HepG2 (cell line): ENCODE measurements at regions not wholly inside any gene's neighbourhood (a gene's known extent, or its start where the extent isn't known, plus 50 kb on each side); places are given as distances from the start of the nearest gene placed in this dataset.

ENCODE experiments used
- ATAC-seq: fragments of 200-7000 bp; cut with Tn5 transposase; 3 replicates; pipeline ENCODE4 v1.9.1; 2020; ENCODE audit warnings: mild to moderate bottlenecking, moderate library complexity
- BruUV-seq: library from RNA; stranded (reverse); fragments of 400-500 nt; replicated peaks from 2 replicates; lab custom pipeline; 2021; lab: Mats Ljungman, UMichigan
- CTCF ChIA-PET: fragments of 300-600 bp; formaldehyde crosslinking; extraction: SDS; loops from one replicate; lab custom pipeline; 2021; ENCODE audit warnings: low total read pairs, inconsistent platforms, low intra/inter-chr PET ratio; lab: Yijun Ruan, JAX
- POLR2A ChIA-PET: fragments of 350-600 bp; sonication (Branson Sonifier 250); formaldehyde crosslinking; loops from one replicate; lab custom pipeline; 2020; ENCODE audit warnings: antibody characterized with exemption, inconsistent platforms; lab: Yijun Ruan, JAX
- DNase-seq: peaks from one replicate; pipeline ENCODE4 v3.0.0-alpha.2; 2015; ENCODE audit warnings: low spot score
- FAIRE-seq: peaks from 3 replicates; lab custom pipeline; 2011; peaks lifted over from hg19 to GRCh38; lab: Jason Lieb, UNC
- H2AFZ ChIP-seq: one replicate; pipeline ENCODE4 v1.6.1; 2011; ENCODE audit warnings: low read length, inconsistent platforms
- H3K27ac ChIP-seq: fragments of 300-600 bp; 3 replicates; pipeline ENCODE4 v1.8.0; 2011; ENCODE audit warnings: mixed run types, mild to moderate bottlenecking, mixed read lengths, low read length, inconsistent platforms; ENCODE audit not compliant: insufficient read depth; ENCODE audit errors: extremely low read length
- H3K27me3 ChIP-seq, 2 experiments: fragments of 200-600 bp in 1 of 2; 2 replicates in 1 of 2; 3 replicates in 1 of 2; pipeline versions ENCODE4 v1.6.0 to v1.8.0; 2011; ENCODE audit warnings: low read length in 2 of 2, mild to moderate bottlenecking in 2 of 2, moderate library complexity in 2 of 2, inconsistent platforms in 1 of 2; ENCODE audit not compliant: insufficient read depth in 2 of 2, control insufficient read depth in 1 of 2
- H3K36me3 ChIP-seq, 2 experiments: fragments of 200-600 bp in 1 of 2; replicated peaks in 1 of 2; 2 replicates in 1 of 2; 3 replicates in 1 of 2; pipeline versions ENCODE4 v1.5.1 to v1.8.0; 2011; ENCODE audit warnings: low read length in 2 of 2, inconsistent platforms in 1 of 2; ENCODE audit not compliant: insufficient read depth in 2 of 2, control insufficient read depth in 1 of 2
- H3K4me1 ChIP-seq: 2 replicates; pipeline ENCODE4 v1.5.1; 2012; ENCODE audit warnings: low read length, inconsistent platforms; ENCODE audit not compliant: insufficient read depth
- H3K4me2 ChIP-seq: 2 replicates; pipeline ENCODE4 v1.6.0; 2011; ENCODE audit warnings: low read depth, low read length, inconsistent platforms
- H3K4me3 ChIP-seq, 3 experiments: fragments of 200-600 bp in 1 of 3; sonication (generic), shearing (Covaris generic) in 1 of 3; replicated peaks in 1 of 3; 2 replicates each; pipeline ENCODE4 v1.5.1; 2011 to 2016; ENCODE audit warnings: low read length in 3 of 3, inconsistent platforms in 2 of 3, low read depth in 2 of 3, mild to moderate bottlenecking in 2 of 3, control low read depth in 1 of 3, mixed read lengths in 1 of 3; ENCODE audit not compliant: insufficient read depth in 1 of 3
- H3K79me2 ChIP-seq: one replicate; pipeline ENCODE4 v1.6.1; 2011; ENCODE audit warnings: low read length, inconsistent platforms; ENCODE audit not compliant: insufficient read depth
- H3K9ac ChIP-seq: 2 replicates; pipeline ENCODE4 v1.6.0; 2011; ENCODE audit warnings: mild to moderate bottlenecking, low read depth, low read length, inconsistent platforms; ENCODE audit not compliant: insufficient read depth
- H3K9me3 ChIP-seq: 2 replicates; pipeline ENCODE4 v1.5.1; 2012; ENCODE audit warnings: mild to moderate bottlenecking, low read length
- H4K20me1 ChIP-seq: 2 replicates; pipeline ENCODE4 v1.6.0; 2011; ENCODE audit warnings: inconsistent platforms, mild to moderate bottlenecking, low read length, moderate library complexity; ENCODE audit not compliant: insufficient read depth
- MAFF ChIP-seq: IDR thresholded peaks from 2 replicates; pipeline ENCODE4 v1.6.1; 2011; ENCODE audit warnings: low read depth, low read length, improper control_type of control experiment
- MAFK ChIP-seq, 2 experiments: IDR thresholded peaks in 1 of 2; conservative IDR thresholded peaks in 1 of 2; 2 replicates each; pipeline ENCODE4 v1.6.1; 2011; ENCODE audit warnings: improper control_type of control experiment in 2 of 2, low read length in 2 of 2
- NFE2L2 ChIP-seq: fragments of 150-350 bp; IDR thresholded peaks from 2 replicates; pipeline ENCODE4 v1.6.1; 2014; ENCODE audit warnings: low read length
- ZNF256 ChIP-seq: sonication (generic); formaldehyde crosslinking; conservative IDR thresholded peaks from 2 replicates; pipeline ENCODE4 v1.4.0; 2020; ENCODE audit warnings: missing genetic modification reagents
- ZNF788 ChIP-seq: sonication (generic); formaldehyde crosslinking; IDR thresholded peaks from 2 replicates; pipeline ENCODE4 v1.5.0; 2020; ENCODE audit warnings: mild to moderate bottlenecking, missing genetic modification reagents, borderline replicate concordance
- WGBS: methylation state at CpG from one replicate; pipeline ENCODE4 v1.1.6; 2017; ENCODE audit warnings: low lambda C conversion rate; 5-methylcytosine and 5-hydroxymethylcytosine counted together
- in situ Hi-C: cut with HindIII; loops from 2 replicates; pipeline ENCODE4 v1.10.0; 2017; ENCODE audit warnings: low pct_unique_long_range_greater_than_20kb; ENCODE audit not compliant: extremely low pct_ligation_motif_present
- intact Hi-C: fragments of 100-400 bp; cut with micrococcal nuclease; formaldehyde crosslinking; loops from one replicate; pipeline ENCODE4 v1.10.0; 2022; ENCODE audit not compliant: unreplicated experiment
- TF ChIP-seq, protein P1 (sequence below): sonication (generic); formaldehyde crosslinking; IDR thresholded peaks from 2 replicates; pipeline ENCODE4 v1.4.0; 2020; ENCODE audit warnings: missing genetic modification reagents, low read depth, mild to moderate bottlenecking, borderline replicate concordance

DNA sequence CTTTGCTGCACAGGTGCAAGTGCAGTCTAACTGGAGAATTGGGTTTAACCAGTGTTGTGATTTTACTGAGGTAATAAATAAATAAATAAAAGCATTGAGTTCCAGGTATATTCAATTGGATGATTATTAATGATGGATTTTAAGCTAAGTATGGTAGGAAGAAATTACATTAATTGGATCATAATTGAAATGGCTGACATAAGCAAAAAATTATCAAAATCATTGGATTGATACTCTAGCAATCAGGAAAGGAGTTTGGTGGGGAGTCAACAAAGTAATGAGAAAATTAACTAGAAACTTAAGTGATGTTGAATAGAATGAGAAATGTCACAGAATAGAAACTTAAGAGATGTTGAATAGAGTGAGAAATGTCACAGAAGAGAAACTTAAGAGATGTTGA, 981.9 kb downstream of the SI start:
- no peak overlapping the region for H3K27ac ChIP-seq
- no peak for ATAC-seq
- ChIA-PET CTCF (no interaction called here), POLR2A (no interaction called here)
- DNase-seq: no peak
- H3K9ac ChIP-seq: no peak overlapping the region
- TF ChIP-seq MAFK (conservative IDR thresholded peaks at IDR 0.05 in 1 of 2, IDR thresholded peaks at IDR 0.05 in 1 of 2; ENCODE audit: low read length in 2 of 2) (peak; percentile 79 to 95), MAFF (peak; percentile 93), ZNF256 (CRISPR knock-in tag) (no peak)
- no peak for FAIRE-seq
- no peak overlapping the region for H3K4me2 ChIP-seq
- H3K4me1 ChIP-seq: no peaks in the 10 kb centered on the region
- no TSS peak for BruUV-seq
- no peaks in the 10 kb centered on the region for H3K79me2 ChIP-seq
- intact Hi-C loops: no loop called here
- H3K4me3 ChIP-seq: no peak overlapping the region
- no peaks in the 10 kb centered on the region for H3K9me3 ChIP-seq
- H3K36me3 ChIP-seq: no peaks in the 10 kb centered on the region
- no peaks in the 10 kb centered on the region for H4K20me1 ChIP-seq
- no peak overlapping the region for H2AFZ ChIP-seq
- H3K27me3 ChIP-seq: no peaks in the 10 kb centered on the region
- in situ Hi-C loops: no loop called here

DNA sequence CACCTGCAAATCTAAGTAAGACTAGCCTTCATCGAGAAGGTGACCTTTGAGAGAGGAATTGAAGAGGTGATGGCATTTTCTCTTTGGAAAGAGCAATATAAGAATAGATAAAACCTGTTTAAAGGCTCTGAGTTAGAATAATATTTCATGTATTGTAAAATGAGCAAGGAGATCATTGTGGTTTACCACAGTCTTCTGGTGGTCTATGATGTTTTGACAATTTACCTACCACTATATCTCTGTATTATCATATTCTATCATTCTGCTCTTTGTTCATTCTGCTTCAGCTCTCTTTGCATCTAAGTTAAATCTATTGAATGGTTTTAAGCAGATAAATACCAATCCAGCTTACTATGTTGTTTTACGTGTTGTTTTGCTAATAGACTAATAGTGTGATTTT, 982.3 kb downstream of the SI start:
- WGBS: 0% methylated on average over 2 of the region's 2 CpGs
- Histone ChIP-seq H3K4me1 (no peaks in the 10 kb centered on the region), H3K9ac (no peak overlapping the region), H3K4me2 (no peak overlapping the region), H3K36me3 (no peaks in the 10 kb centered on the region), H4K20me1 (no peaks in the 10 kb centered on the region), H3K9me3 (no peaks in the 10 kb centered on the region), H3K4me3 (no peak overlapping the region), H3K79me2 (no peaks in the 10 kb centered on the region), H3K27me3 (no peaks in the 10 kb centered on the region), H2AFZ (no peak overlapping the region), H3K27ac (no peak overlapping the region)
- no peak for ATAC-seq
- in situ Hi-C loops (no loop called here), intact Hi-C loops (no loop called here)
- BruUV-seq: no TSS peak
- TF ChIP-seq, protein P1, sequence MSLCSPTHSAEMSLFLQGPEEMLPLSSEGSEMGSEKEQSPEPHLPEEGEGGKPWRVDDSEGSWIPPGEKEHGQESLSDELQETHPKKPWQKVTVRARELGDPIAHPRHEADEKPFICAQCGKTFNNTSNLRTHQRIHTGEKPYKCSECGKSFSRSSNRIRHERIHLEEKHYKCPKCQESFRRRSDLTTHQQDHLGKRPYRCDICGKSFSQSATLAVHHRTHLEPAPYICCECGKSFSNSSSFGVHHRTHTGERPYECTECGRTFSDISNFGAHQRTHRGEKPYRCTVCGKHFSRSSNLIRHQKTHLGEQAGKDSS (CRISPR knock-in tag): no peak
- TF ChIP-seq NFE2L2: no peak
- TF ChIP-seq ZNF788 (CRISPR knock-in tag): no peak
- ChIA-PET POLR2A (no interaction called here), CTCF (no interaction called here)
- FAIRE-seq: no peak
- no peak for DNase-seq
